Mammary epithelial cell (primary cell): ENCODE measurements at regions not wholly inside any gene's neighbourhood (a gene's known extent, or its start where the extent isn't known, plus 50 kb on each side); places are given as distances from the start of the nearest gene placed in this dataset.

ENCODE experiments used
- EZH2 ChIP-seq: IDR thresholded peaks from 2 replicates; pipeline ENCODE4 v1.6.1; 2012; ENCODE audit warnings: low read length, inconsistent platforms, borderline replicate concordance
- TF ChIP-seq, protein P1 (sequence below), 2 donors: IDR thresholded peaks in 1 of 2; conservative IDR thresholded peaks in 1 of 2; 2 replicates each; pipeline ENCODE4 v1.5.1; 2011 to 2012; ENCODE audit warnings: inconsistent platforms in 2 of 2, low read length in 2 of 2, mild to moderate bottlenecking in 2 of 2, control low read depth in 1 of 2, low read depth in 1 of 2; ENCODE audit not compliant: insufficient read depth in 1 of 2; ENCODE audit errors: extremely low read depth in 1 of 2

- TF ChIP-seq, protein P1, sequence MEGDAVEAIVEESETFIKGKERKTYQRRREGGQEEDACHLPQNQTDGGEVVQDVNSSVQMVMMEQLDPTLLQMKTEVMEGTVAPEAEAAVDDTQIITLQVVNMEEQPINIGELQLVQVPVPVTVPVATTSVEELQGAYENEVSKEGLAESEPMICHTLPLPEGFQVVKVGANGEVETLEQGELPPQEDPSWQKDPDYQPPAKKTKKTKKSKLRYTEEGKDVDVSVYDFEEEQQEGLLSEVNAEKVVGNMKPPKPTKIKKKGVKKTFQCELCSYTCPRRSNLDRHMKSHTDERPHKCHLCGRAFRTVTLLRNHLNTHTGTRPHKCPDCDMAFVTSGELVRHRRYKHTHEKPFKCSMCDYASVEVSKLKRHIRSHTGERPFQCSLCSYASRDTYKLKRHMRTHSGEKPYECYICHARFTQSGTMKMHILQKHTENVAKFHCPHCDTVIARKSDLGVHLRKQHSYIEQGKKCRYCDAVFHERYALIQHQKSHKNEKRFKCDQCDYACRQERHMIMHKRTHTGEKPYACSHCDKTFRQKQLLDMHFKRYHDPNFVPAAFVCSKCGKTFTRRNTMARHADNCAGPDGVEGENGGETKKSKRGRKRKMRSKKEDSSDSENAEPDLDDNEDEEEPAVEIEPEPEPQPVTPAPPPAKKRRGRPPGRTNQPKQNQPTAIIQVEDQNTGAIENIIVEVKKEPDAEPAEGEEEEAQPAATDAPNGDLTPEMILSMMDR (conservative IDR thresholded peaks at IDR 0.05 in 1 of 2, IDR thresholded peaks at IDR 0.05 in 1 of 2; ENCODE audit: extremely low read depth in 1 of 2, insufficient read depth in 1 of 2, low read depth in 1 of 2, low read length in 2 of 2): no peak
- no peak for TF ChIP-seq EZH2
Measured at GRCh38 chr1:218772575-218772974, 401.1 kb upstream of the LYPLAL1 start.
